Esophagus squamous epithelium (tissue), 4 donors: ENCODE measurements at regions not wholly inside any gene's neighbourhood (a gene's known extent, or its start where the extent isn't known, plus 50 kb on each side); places are given as distances from the start of the nearest gene placed in this dataset.

Experiments
- POLR2A ChIP-seq, 4 donors: fragments of 450-650 bp; IDR thresholded peaks; one replicate each; pipeline ENCODE4 v1.6.1; 2017; ENCODE audit warnings: antibody characterized with exemption in 4 of 4, mild to moderate bottlenecking in 4 of 4, moderate library complexity in 3 of 4
- TF ChIP-seq, protein P1 (sequence below), 6 experiments: fragments of 450-650 bp in 4 of 6; fragments of 200-600 bp in 2 of 6; sonication (generic) in 2 of 6; IDR thresholded peaks; one replicate each; pipeline ENCODE4 v1.5.1; 2016 to 2019; ENCODE audit warnings: antibody characterized with exemption in 6 of 6, mild to moderate bottlenecking in 4 of 6, moderate library complexity in 4 of 6

DNA sequence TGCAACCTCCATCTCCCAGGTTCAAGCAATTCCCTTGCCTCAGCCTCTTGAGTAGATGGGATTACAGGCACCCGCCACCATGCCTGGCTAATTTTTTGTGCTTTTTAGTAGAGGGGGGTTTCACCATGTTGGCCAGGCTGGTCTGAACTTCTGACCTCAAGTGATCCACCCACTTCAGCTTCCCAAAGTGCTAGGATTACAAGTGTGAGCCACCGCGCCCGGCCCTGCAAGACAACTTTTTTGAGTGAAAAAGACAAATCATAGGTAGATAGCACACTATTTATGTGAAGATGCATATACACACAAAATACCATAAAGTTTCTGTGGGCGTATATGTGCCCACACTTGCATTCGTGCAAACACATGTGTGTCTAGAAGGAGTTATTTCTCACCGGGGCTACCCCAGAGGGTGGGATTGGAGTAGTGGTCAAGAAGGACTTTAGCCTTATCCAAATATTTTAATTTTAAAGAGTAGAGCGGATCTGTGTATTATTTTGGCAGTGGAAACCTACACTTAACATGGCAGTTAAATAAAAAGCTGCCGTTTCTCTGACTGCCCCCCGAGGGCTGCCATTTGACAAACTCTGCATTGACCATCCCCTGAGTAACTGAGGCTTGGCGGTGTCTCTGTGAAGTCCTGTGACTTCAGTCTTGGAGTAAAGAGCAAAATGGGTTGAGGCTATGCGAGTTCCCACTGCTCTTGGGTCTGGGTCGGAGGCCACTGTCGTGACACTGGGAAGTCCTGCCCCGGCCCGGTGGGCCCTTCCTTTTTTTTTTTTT is 93.4 kb upstream of the PTCH1 start:
- TF ChIP-seq, protein P1, sequence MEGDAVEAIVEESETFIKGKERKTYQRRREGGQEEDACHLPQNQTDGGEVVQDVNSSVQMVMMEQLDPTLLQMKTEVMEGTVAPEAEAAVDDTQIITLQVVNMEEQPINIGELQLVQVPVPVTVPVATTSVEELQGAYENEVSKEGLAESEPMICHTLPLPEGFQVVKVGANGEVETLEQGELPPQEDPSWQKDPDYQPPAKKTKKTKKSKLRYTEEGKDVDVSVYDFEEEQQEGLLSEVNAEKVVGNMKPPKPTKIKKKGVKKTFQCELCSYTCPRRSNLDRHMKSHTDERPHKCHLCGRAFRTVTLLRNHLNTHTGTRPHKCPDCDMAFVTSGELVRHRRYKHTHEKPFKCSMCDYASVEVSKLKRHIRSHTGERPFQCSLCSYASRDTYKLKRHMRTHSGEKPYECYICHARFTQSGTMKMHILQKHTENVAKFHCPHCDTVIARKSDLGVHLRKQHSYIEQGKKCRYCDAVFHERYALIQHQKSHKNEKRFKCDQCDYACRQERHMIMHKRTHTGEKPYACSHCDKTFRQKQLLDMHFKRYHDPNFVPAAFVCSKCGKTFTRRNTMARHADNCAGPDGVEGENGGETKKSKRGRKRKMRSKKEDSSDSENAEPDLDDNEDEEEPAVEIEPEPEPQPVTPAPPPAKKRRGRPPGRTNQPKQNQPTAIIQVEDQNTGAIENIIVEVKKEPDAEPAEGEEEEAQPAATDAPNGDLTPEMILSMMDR (IDR thresholded peaks at IDR 0.05), result no peak
- TF ChIP-seq POLR2A (IDR thresholded peaks at IDR 0.05), result no peak
